Esophagus muscularis mucosa (tissue), 4 donors: ENCODE measurements at regions not wholly inside any gene's neighbourhood (a gene's known extent, or its start where the extent isn't known, plus 50 kb on each side); places are given as distances from the start of the nearest gene placed in this dataset.
"Not testable (repeated sequence)": the region's sequence is repeated elsewhere in the genome, so short reads cannot be mapped to it uniquely, and the experiment has no call there.

Experiments
- DNase-seq: peaks from one replicate; pipeline ENCODE4 v3.0.0-alpha.2; 2017; ENCODE audit errors: extremely low spot score
- H3K27ac ChIP-seq, 4 donors: fragments of 200-600 bp; sonication (generic); replicated peaks in 1 of 4; 1 replicate in 3 of 4; 2 replicates in 1 of 4; pipeline ENCODE4 v1.5.1; 2016 to 2019; ENCODE audit warnings: mild to moderate bottlenecking in 1 of 4
- H3K27me3 ChIP-seq, 4 donors: fragments of 200-600 bp; sonication (generic); one replicate each; pipeline versions ENCODE4 v1.5.1 to v1.6.0; 2016 to 2019
- H3K36me3 ChIP-seq, 4 donors: fragments of 200-600 bp; sonication (generic); one replicate each; pipeline ENCODE4 v1.5.1; 2016 to 2019
- H3K4me1 ChIP-seq, 4 donors: fragments of 200-600 bp; sonication (generic); one replicate each; pipeline ENCODE4 v1.5.1; 2016 to 2019
- H3K4me3 ChIP-seq, 4 donors: fragments of 200-600 bp; sonication (generic); 1 replicate in 2 of 4; 2 replicates in 2 of 4; pipeline ENCODE4 v1.5.1; 2016 to 2019; ENCODE audit warnings: mild to moderate bottlenecking in 4 of 4, moderate library complexity in 1 of 4
- H3K9me3 ChIP-seq, 4 donors: fragments of 200-600 bp; sonication (generic); 1 replicate in 3 of 4; 2 replicates in 1 of 4; pipeline ENCODE4 v1.5.1; 2016 to 2019
- CTCF ChIP-seq, 3 experiments: fragments of 200-600 bp in 2 of 3; fragments of 450-650 bp in 1 of 3; sonication (generic) in 2 of 3; IDR thresholded peaks; one replicate each; pipeline ENCODE4 v1.5.1; 2017 to 2019; ENCODE audit warnings: antibody characterized with exemption in 3 of 3, mild to moderate bottlenecking in 2 of 3, moderate library complexity in 1 of 3
- EP300 ChIP-seq: sonication (generic); formaldehyde crosslinking; IDR thresholded peaks from one replicate; pipeline ENCODE4 v1.6.1; 2017; ENCODE audit warnings: antibody characterized with exemption
- POLR2A ChIP-seq: fragments of 450-650 bp; IDR thresholded peaks from one replicate; pipeline ENCODE4 v1.6.1; 2017; ENCODE audit warnings: antibody characterized with exemption, moderate library complexity, mild to moderate bottlenecking, low read depth
- POLR2AphosphoS5 ChIP-seq, 2 donors: sonication (generic); formaldehyde crosslinking; IDR thresholded peaks; one replicate each; pipeline ENCODE4 v1.6.1; 2017; ENCODE audit warnings: antibody characterized with exemption in 2 of 2
- WGBS: methylation state at CpG from one replicate; pipeline ENCODE4 v1.1.5; 2018; 5-methylcytosine and 5-hydroxymethylcytosine counted together
- intact Hi-C: fragments of 100-400 bp; cut with DNase I; formaldehyde crosslinking; loops from one replicate; pipeline ENCODE4 v1.15.1; 2023

GRCh38 chr10:7042000-7042399, 368.8 kb downstream of the SFMBT2 start:
- no peak for DNase-seq
- Histone ChIP-seq H3K36me3 (no peaks in the 10 kb centered on the region), H3K9me3 (no peaks in the 10 kb centered on the region), H3K27me3 (no peaks in the 10 kb centered on the region), H3K27ac (no peak overlapping the region), H3K4me1 (no peaks in the 10 kb centered on the region), H3K4me3 (no peak overlapping the region)
- no peak for TF ChIP-seq CTCF (IDR thresholded peaks at IDR 0.05)
- WGBS = 97% methylated on average over 3 of the region's 4 CpGs
- intact Hi-C loops = no loop called here

DNA sequence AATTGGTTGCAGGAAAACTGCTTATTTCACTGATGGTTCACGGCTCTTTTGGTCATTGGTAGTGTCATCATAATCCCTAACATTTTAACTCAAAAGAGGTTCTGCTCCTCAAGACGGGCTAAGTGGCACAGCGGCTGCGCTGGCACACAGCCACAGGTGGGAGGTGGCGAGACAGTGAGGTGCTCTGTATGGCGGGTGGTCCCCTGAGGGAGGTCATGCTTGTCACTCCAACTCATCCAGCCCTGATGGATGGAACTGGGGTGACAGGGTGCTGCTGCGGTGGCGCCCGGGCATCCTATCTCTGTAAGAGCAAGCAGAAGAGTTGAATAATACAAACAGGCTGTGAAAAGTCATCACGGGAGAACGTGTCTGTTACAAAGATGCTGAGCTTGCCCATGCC, 370.2 kb downstream of the SFMBT2 start:
- TF ChIP-seq POLR2AphosphoS5 (IDR thresholded peaks at IDR 0.05) (no peak), EP300 (no peak), POLR2A (no peak), CTCF (IDR thresholded peaks at IDR 0.05) (no peak)
- WGBS = 79% methylated on average over 11 of the region's 11 CpGs
- no peak overlapping the region for H3K4me3 ChIP-seq
- intact Hi-C loops = no loop called here
- H3K27ac ChIP-seq = no peak overlapping the region
- no peak for DNase-seq
- no peaks in the 10 kb centered on the region for H3K4me1 ChIP-seq
- no peaks in the 10 kb centered on the region for H3K27me3 ChIP-seq
- H3K9me3 ChIP-seq = no peaks in the 10 kb centered on the region
- no peaks in the 10 kb centered on the region for H3K36me3 ChIP-seq

DNA sequence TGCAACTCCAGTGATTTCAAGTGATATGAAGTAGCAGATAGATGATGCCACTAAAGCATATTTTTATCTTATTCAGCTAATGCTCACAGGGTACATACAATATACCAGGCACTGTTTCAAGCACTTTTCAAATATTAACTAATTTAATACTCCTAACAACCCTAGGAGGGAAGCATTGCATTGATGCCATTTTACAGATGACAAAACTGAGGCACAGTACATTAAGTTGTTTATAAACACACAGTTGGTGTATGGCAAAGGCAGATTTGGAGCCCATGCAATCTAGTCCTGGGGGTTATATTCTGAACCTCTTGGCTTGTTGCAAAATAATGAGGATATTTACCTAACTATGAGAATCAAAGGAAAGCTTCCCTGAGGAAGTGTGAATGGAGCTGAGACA, 371.0 kb downstream of the SFMBT2 start:
- no peak for DNase-seq
- intact Hi-C loops = no loop called here
- Histone ChIP-seq H3K27ac (no peak overlapping the region), H3K4me3 (no peak overlapping the region), H3K9me3 (no peaks in the 10 kb centered on the region), H3K36me3 (no peaks in the 10 kb centered on the region), H3K4me1 (no peaks in the 10 kb centered on the region), H3K27me3 (no peaks in the 10 kb centered on the region)
- no peak for TF ChIP-seq POLR2AphosphoS5 (IDR thresholded peaks at IDR 0.05)
- no peak for TF ChIP-seq POLR2A
- no peak for TF ChIP-seq CTCF (IDR thresholded peaks at IDR 0.05)
- TF ChIP-seq EP300 = no peak

DNA sequence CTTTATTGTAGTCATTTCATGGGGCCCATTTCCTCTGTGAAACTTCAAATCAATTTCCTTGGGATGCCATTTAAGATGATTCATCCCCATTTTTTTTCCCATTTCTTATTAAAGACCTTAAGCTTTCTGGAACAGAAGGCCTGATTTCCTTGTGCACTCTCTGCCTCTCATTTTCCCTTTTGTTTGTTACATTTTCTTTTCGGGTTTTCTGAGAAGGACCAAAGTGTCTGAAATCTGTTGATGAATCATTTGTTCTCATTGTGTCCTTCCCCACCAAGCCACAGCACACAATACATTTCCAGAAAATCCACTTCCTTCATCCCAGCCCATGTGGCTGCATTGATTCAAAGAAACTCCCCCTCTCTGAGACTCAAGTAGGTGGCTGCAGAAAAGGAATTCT, 372.4 kb downstream of the SFMBT2 start:
- Histone ChIP-seq H3K27ac (no peak overlapping the region), H3K27me3 (no peaks in the 10 kb centered on the region), H3K4me3 (no peak overlapping the region), H3K36me3 (no peaks in the 10 kb centered on the region), H3K9me3 (no peaks in the 10 kb centered on the region), H3K4me1 (no peaks in the 10 kb centered on the region)
- DNase-seq = no peak
- WGBS = 79% methylated on average over 1 of the region's 1 CpG
- intact Hi-C loops = no loop called here
- no peak for TF ChIP-seq POLR2AphosphoS5 (IDR thresholded peaks at IDR 0.05)
- no peak for TF ChIP-seq POLR2A
- TF ChIP-seq CTCF (IDR thresholded peaks at IDR 0.05) = no peak
- no peak for TF ChIP-seq EP300

DNA sequence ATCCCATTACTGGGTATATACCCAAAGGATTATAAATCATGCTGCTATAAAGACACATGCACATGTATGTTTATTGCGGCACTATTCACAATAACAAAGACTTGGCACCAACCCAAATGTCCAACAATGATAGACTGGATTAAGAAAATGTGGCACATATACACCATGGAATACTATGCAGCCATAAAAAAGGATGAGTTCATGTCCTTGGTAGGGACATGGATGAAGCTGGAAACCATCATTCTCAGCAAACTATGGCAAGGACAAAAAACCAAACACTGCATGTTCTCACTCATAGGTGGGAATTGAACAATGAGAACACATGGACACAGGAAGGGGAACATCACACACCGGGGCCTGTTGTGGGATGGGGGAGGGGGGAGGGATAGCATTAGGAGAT, 373.4 kb downstream of the SFMBT2 start:
- 91% methylated on average over 2 of the region's 2 CpGs for WGBS
- DNase-seq, H3K27ac ChIP-seq, H3K9me3 ChIP-seq, H3K36me3 ChIP-seq, H3K27me3 ChIP-seq, H3K4me3 ChIP-seq, H3K4me1 ChIP-seq, intact Hi-C loops: not testable (repeated sequence)
